ENCODE measurements at regions not wholly inside any gene's neighbourhood (a gene's known extent, or its start where the extent isn't known, plus 50 kb on each side); places are given as distances from the start of the nearest gene placed in this dataset.

GRCh38 chr6:15914553-15914952, 214.3 kb upstream of the MYLIP start (continued):
- no peak for TF ChIP-seq TSHZ1 (tag by site-specific recombination; IDR thresholded peaks at IDR 0.05; ENCODE audit: borderline replicate concordance)
- no peak for TF ChIP-seq BCL6B (tag by site-specific recombination; IDR thresholded peaks at IDR 0.05)
- TF ChIP-seq PRDM6 (tag by site-specific recombination; IDR thresholded peaks at IDR 0.05) = no peak

GRCh38 chr6:15913573-15913972, 215.3 kb upstream of the MYLIP start:
- Histone ChIP-seq H3K36me3 (ENCODE audit: control insufficient read depth in 2 of 2, insufficient read depth in 1 of 2, low read length in 2 of 2) (no peaks in the 10 kb centered on the region), H3K4me3 (ENCODE audit: low read depth, low read length) (no peak overlapping the region), H3K27ac (ENCODE audit: extremely low read depth, low read depth, low read length) (no peak overlapping the region), H3K4me1 (ENCODE audit: control insufficient read depth, insufficient read depth, low read length) (no peaks in the 10 kb centered on the region), H3K9me3 (ENCODE audit: control insufficient read depth, insufficient read depth, low read depth, low read length) (no peaks in the 10 kb centered on the region)
- CTCF ChIA-PET = interaction anchor here (1.1 kb wide), 1 partner anchor 26 kb away, joined by 3 read pairs; no protein-coding TSS in a partner anchor
- TF ChIP-seq ZNF366 (tag by site-specific recombination; conservative IDR thresholded peaks at IDR 0.05) (0 out of 2 replicates have a peak, but pooled peaks have one; percentile 26), ZNF302 (tag by site-specific recombination; IDR thresholded peaks at IDR 0.05; ENCODE audit: low read depth) (no peak)
- POLR2A ChIA-PET = no interaction called here

- POLR2A ChIA-PET = interaction anchor here (0.6 to 1.4 kb wide), 3 partner anchors 216 to 1568 kb away, joined by 3 to 4 read pairs (median 4); partner anchors contain the start of gene MYLIP
- no peak overlapping the region for H3K4me3 ChIP-seq (ENCODE audit: low read depth, low read length)
Observed at GRCh38 chr6:15912505-15913400, 216.1 kb upstream of the MYLIP start.

More at GRCh38 chr6:15912505-15913400, 216.1 kb upstream of the MYLIP start:
- TF ChIP-seq ZNF19 (tag by site-specific recombination; IDR thresholded peaks at IDR 0.05; ENCODE audit: low read depth) (no peak), ZNF548 (tag by site-specific recombination; IDR thresholded peaks at IDR 0.05) (no peak), ZNF514 (tag by site-specific recombination; IDR thresholded peaks at IDR 0.05) (no peak), ZNF791 (tag by site-specific recombination; IDR thresholded peaks at IDR 0.05) (no peak), ZNF266 (tag by site-specific recombination; IDR thresholded peaks at IDR 0.05; ENCODE audit: low read depth) (no peak), ZBTB44 (tag by site-specific recombination; IDR thresholded peaks at IDR 0.05) (no peak), ZNF664 (tag by site-specific recombination; IDR thresholded peaks at IDR 0.05) (no peak), ZBTB11 (tag by site-specific recombination; conservative IDR thresholded peaks at IDR 0.05; ENCODE audit: low read depth) (no peak), ZNF600 (tag by site-specific recombination; IDR thresholded peaks at IDR 0.05) (no peak)
- no peak overlapping the region for H3K27ac ChIP-seq (ENCODE audit: extremely low read depth, low read depth, low read length)
- H3K36me3 ChIP-seq (ENCODE audit: control insufficient read depth in 2 of 2, insufficient read depth in 1 of 2, low read length in 2 of 2) = no peaks in the 10 kb centered on the region
- H3K4me1 ChIP-seq (ENCODE audit: control insufficient read depth, insufficient read depth, low read length) = no peaks in the 10 kb centered on the region
- CTCF ChIA-PET = interaction anchor here (0.6 to 0.7 kb wide), 3 partner anchors 39 to 223 kb away, joined by 3 to 4 read pairs (median 3); no protein-coding TSS in a partner anchor
- no peaks in the 10 kb centered on the region for H3K9me3 ChIP-seq (ENCODE audit: control insufficient read depth, insufficient read depth, low read depth, low read length)
